SK-N-MC (cell line): ENCODE measurements at regions not wholly inside any gene's neighbourhood (a gene's known extent, or its start where the extent isn't known, plus 50 kb on each side); places are given as distances from the start of the nearest gene placed in this dataset.
"Not testable (repeated sequence)": the region's sequence is repeated elsewhere in the genome, so short reads cannot be mapped to it uniquely, and the experiment has no call there.

Source experiments
- DNase-seq: peaks from one replicate; pipeline ENCODE4 v3.0.0-alpha.2; 2011; ENCODE audit warnings: low read depth, low spot score
- H3K27ac ChIP-seq: fragments of 200-600 bp; sonication (generic); 2 replicates; pipeline ENCODE4 v1.5.1; 2016; ENCODE audit warnings: mixed run types
- H3K36me3 ChIP-seq: fragments of 200-600 bp; sonication (generic); 2 replicates; pipeline ENCODE4 v1.6.1; 2017; ENCODE audit warnings: antibody characterized with exemption, low read length, mixed read lengths; ENCODE audit not compliant: insufficient read depth
- H3K4me3 ChIP-seq: fragments of 200-600 bp; sonication (generic); 2 replicates; pipeline ENCODE4 v1.5.1; 2016
- H3K9ac ChIP-seq: fragments of 200-600 bp; sonication (generic); 2 replicates; pipeline ENCODE4 v1.8.0; 2017; ENCODE audit warnings: mixed run types, mixed read lengths; ENCODE audit not compliant: insufficient read length
- H3K9me3 ChIP-seq: fragments of 200-600 bp; sonication (generic); 2 replicates; pipeline ENCODE4 v1.6.1; 2017; ENCODE audit warnings: low read depth, mild to moderate bottlenecking, antibody characterized with exemption, low read length, moderate library complexity, mixed read lengths
- EZH2 ChIP-seq: fragments of 200-600 bp; sonication (generic); IDR thresholded peaks from one replicate; pipeline ENCODE4 v1.6.1; 2017; ENCODE audit warnings: antibody characterized with exemption
- FOXP2 ChIP-seq: optimal IDR thresholded peaks from 2 replicates; pipeline ENCODE3; 2011; ENCODE audit warnings: mild to moderate bottlenecking, moderate library complexity; ENCODE audit not compliant: insufficient read depth; ENCODE audit errors: extremely low read length, control extremely low read depth
- POLR2AphosphoS5 ChIP-seq: IDR thresholded peaks from 2 replicates; pipeline ENCODE4 v1.6.1; 2012; ENCODE audit warnings: mild to moderate bottlenecking, low read depth, low read length, borderline replicate concordance

DNA sequence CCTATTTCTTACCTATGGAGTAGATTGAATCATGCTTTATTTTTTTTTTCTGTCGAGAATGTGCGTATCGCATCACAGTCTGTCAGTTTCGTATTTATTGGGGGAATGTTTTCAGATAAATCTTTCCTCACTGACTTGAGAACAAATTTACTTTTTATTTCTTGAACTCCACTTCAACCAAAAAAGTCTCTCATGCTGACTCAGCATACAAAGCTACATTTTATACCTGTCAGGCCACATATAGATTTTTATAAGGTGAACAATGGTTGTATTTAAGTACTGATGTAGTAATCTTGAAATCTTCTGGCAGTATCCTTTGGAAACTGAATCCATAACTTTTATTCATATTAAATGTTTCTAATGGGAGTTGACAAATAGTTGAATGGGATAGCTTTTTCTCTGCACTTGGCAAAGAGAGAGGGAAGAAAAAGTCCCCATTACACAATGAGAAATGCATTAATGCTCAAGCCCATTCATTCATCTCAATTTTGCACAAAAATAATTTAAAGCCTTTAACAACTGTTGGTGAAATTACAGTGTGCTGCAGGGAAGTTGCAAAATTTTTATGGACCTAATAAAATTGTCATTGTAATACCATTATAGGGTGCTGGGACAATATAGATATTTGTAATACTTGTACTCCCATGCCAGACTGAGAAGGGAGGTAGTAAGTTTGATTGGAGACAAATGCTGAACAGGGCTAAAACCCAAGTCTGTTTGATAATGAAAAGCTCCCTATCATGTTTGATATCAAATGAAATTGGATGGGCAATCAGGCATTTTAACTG lies 367.6 kb downstream of the HLX start:
- Histone ChIP-seq H3K27ac (no peak overlapping the region), H3K9me3 (no peaks in the 10 kb centered on the region), H3K9ac (no peak overlapping the region), H3K36me3 (no peaks in the 10 kb centered on the region), H3K4me3 (no peak overlapping the region)
- no peak for TF ChIP-seq POLR2AphosphoS5
- no peak for TF ChIP-seq EZH2
- no peak for TF ChIP-seq FOXP2
- no peak for DNase-seq

DNA sequence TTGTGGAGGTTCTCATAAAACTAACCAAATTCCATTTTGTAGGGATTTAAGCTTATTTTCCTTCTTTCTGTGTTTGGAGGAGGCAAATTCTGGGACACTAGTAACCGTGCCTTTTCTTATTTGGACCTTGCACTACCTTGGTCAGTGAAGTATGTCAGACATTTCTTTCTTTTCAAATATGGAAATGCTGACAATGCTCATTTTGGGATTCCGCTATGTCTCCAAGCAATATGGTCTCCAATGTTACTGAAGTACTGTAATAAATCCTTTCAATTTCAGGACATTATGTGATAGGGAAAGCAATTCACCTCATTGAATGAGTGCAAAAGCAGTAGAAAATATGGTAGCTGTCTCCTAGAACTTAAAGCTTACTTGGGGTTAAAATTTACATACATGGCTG lies 372.3 kb downstream of the HLX start:
- H3K9me3 ChIP-seq = no peaks in the 10 kb centered on the region
- H3K4me3 ChIP-seq = no peak overlapping the region
- TF ChIP-seq POLR2AphosphoS5 (no peak), EZH2 (no peak), FOXP2 (no peak)
- H3K27ac ChIP-seq = no peak overlapping the region
- no peak for DNase-seq
- no peaks in the 10 kb centered on the region for H3K36me3 ChIP-seq
- H3K9ac ChIP-seq = no peak overlapping the region

DNA sequence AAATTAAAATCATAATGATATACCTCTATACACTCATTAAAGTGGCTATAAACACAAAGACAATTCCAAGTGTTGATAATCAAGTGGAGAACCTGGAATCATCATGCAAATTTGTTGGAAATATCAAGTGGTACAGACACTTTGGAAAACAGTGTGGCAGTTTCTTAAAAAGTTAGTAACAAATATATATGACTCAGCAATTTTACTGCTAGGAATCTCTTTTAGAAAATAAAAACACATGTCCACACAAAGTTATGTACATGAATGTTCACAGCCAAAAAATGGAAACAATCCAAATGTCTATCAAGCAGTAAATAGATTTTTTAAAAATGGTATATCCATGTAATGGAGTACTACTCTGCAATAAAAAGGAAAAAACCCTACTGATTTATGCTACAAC lies 375.6 kb downstream of the HLX start:
- H3K36me3 ChIP-seq = no peaks in the 10 kb centered on the region
- H3K9me3 ChIP-seq = no peaks in the 10 kb centered on the region
- DNase-seq = no peak
- TF ChIP-seq EZH2 = no peak
- no peak for TF ChIP-seq FOXP2
- TF ChIP-seq POLR2AphosphoS5 = no peak
- no peak overlapping the region for H3K9ac ChIP-seq
- H3K27ac ChIP-seq = no peak overlapping the region
- H3K4me3 ChIP-seq = no peak overlapping the region

DNA sequence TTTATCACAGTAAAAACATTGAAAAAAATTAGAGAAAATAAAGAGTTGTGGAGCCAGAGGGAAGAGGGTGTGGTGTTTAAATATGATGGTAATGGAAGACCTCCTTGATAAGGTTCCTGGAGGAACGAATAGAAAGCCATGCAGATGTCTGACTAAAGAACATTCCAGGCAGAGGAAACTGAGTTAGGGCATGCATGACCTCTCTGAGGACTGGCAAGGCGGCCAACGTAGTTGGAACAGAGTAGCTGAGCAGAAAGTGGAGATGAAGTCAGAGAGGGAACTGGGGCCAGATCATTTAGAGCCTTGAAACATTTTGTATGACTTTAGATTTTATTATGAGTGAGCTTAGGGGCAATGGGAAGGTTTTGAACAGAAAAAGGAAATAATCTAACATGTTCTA lies 377.5 kb downstream of the HLX start:
- H3K9ac ChIP-seq = no peak overlapping the region
- DNase-seq = no peak
- H3K36me3 ChIP-seq = no peaks in the 10 kb centered on the region
- H3K4me3 ChIP-seq = no peak overlapping the region
- no peaks in the 10 kb centered on the region for H3K9me3 ChIP-seq
- H3K27ac ChIP-seq = no peak overlapping the region
- TF ChIP-seq POLR2AphosphoS5 (no peak), FOXP2 (no peak), EZH2 (no peak)

DNA sequence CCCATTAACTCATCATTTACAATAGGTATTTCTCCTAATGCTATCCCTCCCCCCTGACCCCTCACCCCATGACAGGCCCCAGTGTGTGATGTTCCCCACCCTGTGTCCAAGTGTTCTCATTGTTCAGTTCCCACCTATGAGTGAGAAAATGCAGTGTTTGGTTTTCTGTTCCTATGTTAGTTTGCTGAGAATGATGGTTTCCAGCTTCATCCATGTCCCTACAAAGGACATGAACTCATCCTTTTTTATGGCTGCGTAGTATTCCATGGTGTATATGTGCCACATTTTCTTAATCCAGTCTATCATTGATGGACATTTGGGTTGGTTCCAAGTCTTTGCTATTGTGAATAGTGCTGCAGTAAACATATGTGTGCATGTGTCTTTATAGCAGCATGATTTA lies 378.3 kb downstream of the HLX start:
- DNase-seq, H3K36me3 ChIP-seq, H3K27ac ChIP-seq, H3K9ac ChIP-seq, H3K4me3 ChIP-seq, H3K9me3 ChIP-seq: not testable (repeated sequence)

DNA sequence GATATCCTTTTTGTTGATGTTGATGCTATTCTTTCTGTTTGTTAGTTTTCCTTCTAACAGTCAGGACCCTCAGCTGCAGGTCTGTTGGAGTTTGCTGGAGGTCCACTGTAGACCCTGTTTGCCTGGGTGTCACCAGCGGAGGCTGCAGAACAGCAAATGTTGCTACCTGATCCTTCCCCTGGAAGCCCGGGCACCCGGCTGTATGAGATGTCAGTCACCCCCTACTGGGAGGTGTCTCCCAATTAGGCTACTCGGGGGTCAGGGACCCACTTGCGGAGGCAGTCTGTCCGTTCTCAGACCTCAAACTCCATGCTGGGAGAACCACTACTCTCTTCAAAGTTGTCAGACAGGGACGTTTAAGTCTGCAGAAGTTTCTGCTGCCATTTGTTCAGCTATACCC lies 383.4 kb downstream of the HLX start:
- H3K27ac ChIP-seq, H3K4me3 ChIP-seq, H3K9ac ChIP-seq, H3K36me3 ChIP-seq, DNase-seq, H3K9me3 ChIP-seq: not testable (repeated sequence)

DNA sequence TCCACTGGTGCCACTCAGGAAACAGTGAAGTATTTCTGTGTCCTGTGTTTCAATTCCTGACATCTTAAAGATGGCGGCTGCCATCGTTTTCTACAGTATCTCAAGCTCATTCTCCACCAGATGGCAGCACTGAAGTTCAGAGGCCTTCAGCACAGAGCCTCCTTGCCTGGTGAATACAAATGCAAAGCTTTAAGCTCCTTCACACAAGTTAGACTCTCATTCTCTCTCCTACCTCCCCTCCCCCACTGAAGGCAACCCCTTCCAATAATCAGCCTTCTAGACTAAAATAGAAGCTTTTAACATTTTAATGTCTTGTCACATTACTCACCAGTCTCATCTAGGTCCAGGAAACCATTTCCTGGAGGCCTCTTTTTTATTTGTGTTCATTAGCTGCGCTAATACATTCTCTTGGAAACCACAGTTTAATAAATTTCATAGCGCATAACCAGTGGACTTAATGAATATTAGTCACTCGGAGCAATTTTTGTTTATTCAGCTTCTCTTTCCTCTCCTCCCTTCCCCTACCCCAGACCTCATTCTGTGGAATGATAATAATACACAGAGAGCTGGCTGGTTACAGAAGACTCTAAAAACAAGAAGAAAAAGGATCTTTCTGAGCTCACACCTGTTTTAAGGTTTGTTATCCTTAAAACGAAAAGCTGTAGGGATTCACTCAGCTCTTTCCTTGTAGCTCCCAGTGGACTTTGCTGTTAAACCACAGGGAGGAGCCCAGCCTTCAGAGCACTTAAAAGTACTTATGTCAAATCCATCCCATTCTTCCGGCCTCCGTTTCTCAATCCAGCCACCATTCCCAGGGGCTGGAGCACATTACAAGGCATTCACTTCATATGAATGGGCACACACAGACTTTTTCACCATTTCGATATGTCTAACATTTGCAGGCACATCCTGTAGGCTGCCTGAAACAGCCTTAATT lies 384.9 kb downstream of the HLX start:
- Histone ChIP-seq H3K4me3 (peak overlapping the region; percentile 44; the same call in 1 of the 2 replicates), H3K9ac (no peak overlapping the region), H3K27ac (no peak overlapping the region), H3K9me3 (no peaks in the 10 kb centered on the region), H3K36me3 (no peaks in the 10 kb centered on the region)
- TF ChIP-seq EZH2 (no peak), FOXP2 (no peak), POLR2AphosphoS5 (no peak)
- DNase-seq = peak; percentile 47

DNA sequence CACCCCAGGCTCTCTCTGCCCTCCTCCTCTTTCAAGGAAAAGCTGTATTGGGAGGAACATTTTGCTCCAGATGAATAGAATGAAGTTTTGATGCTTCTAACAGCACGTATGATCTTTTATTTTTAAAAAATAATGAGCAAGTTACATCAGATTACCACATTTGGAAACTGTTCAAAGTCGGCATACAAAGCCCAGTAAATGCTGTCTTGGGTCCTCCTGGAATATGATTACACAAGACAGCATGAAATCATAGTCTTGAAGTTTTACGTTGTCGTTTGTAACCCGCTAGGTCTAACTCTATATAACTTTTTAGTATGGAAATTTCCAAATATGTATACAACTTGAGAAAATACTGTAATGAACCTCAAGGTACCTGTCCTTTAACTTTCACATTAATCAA lies 385.6 kb downstream of the HLX start:
- H3K27ac ChIP-seq = no peak overlapping the region
- no peak for TF ChIP-seq EZH2
- TF ChIP-seq POLR2AphosphoS5 = no peak
- TF ChIP-seq FOXP2 = no peak

DNA sequence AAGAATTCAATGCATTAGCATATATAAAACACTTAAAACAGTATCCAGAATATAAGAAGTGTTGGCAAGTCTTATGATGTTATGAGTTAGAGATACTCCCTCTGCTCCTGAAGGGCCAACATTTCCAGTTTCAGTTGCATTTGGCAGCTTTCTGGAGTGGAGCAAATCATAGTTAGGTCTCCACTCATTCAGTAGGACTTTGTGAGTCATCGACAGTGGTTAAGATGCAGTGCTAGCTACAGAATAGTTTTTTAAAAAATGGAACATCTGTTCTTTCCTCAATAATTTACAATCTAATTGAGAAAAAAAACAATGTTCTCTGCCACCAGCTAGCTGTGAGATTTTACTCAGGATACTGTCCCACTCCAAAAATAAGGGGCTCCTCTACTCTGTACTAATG lies 389.1 kb downstream of the HLX start:
- Histone ChIP-seq H3K9ac (no peak overlapping the region), H3K27ac (no peak overlapping the region), H3K36me3 (no peaks in the 10 kb centered on the region), H3K4me3 (no peak overlapping the region), H3K9me3 (no peaks in the 10 kb centered on the region)
- DNase-seq = no peak
- TF ChIP-seq EZH2 = no peak
- TF ChIP-seq FOXP2 = no peak
- no peak for TF ChIP-seq POLR2AphosphoS5

More for the DNA sequence above, 385.6 kb downstream of the HLX start:
- no peak overlapping the region for H3K9ac ChIP-seq
- no peaks in the 10 kb centered on the region for H3K36me3 ChIP-seq
- H3K4me3 ChIP-seq = peak overlapping the region; percentile 14; the same call in 1 of the 2 replicates
- no peaks in the 10 kb centered on the region for H3K9me3 ChIP-seq
- DNase-seq = no peak
